Suppressor macrophage (primary cell): ENCODE measurements at regions not wholly inside any gene's neighbourhood (a gene's known extent, or its start where the extent isn't known, plus 50 kb on each side); places are given as distances from the start of the nearest gene placed in this dataset.
"Not testable (repeated sequence)": the region's sequence is repeated elsewhere in the genome, so short reads cannot be mapped to it uniquely, and the experiment has no call there.

Experiments
- DNase-seq, 4 experiments: peaks; one replicate each; pipeline ENCODE4 v3.0.0-alpha.2; 2020 to 2022

GRCh38 chr9:71587576-71588362, 180.5 kb downstream of the CEMIP2 start:
- no peak for DNase-seq

DNA sequence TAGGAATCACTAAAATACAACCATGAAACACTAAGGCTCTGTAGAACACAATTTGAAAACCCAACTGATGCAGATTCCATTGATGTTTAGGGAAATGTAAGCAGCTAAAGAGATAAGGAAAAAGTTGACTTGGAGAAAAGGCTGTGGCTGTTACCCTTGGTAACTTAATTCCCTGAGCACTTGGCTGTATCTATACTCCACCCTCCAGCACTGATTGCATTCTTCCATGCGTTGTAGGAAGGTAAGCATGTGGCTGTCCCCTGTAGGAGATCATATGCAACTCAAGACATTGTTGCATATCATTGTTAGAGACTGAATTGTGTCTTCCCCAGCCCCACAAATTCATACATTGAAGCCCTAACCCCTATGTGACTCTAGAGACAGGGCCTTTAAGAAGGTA, 184.5 kb downstream of the CEMIP2 start:
- DNase-seq = no peak

DNA sequence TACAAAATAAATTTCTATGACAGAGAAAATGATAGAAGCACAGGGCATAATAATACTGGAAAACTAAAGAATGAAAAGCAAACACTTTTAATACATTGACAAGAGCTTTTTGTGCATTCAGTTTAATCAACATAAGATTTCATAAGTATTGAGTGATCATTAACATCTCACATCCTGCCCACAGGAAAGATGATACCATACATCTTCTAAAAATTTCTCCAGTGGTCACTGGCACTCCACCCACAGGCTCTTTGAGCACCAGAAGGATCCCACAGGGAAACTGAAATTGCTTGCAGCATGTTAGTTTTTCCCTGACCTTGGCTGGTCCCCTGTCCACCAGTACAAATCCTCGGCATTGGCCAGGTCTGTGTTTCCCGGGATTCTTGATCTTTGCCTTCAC, 186.0 kb downstream of the CEMIP2 start:
- no peak for DNase-seq

- no peak for DNase-seq
Observed at GRCh38 chr9:71581101-71581500, 187.2 kb downstream of the CEMIP2 start.

GRCh38 chr9:71571186-71571585, 197.1 kb downstream of the CEMIP2 start:
- peak in 2 of 4 experiments; percentile 20 to 51 for DNase-seq

GRCh38 chr9:71567890-71568289, 200.4 kb downstream of the CEMIP2 start:
- DNase-seq = no peak

- DNase-seq = no peak
Observed at GRCh38 chr9:71562140-71562539, 206.2 kb downstream of the CEMIP2 start.

- no peak for DNase-seq
Observed at GRCh38 chr9:71557310-71557709, 211.0 kb downstream of the CEMIP2 start.

GRCh38 chr9:71552480-71552879, 215.8 kb downstream of the CEMIP2 start:
- DNase-seq = no peak

- DNase-seq = peak in 1 of 4 experiments; percentile 26
Observed at GRCh38 chr9:71549023-71549422, 219.3 kb downstream of the CEMIP2 start.

- no peak for DNase-seq
Observed at GRCh38 chr9:71544464-71544863, 223.8 kb downstream of the CEMIP2 start.

DNA sequence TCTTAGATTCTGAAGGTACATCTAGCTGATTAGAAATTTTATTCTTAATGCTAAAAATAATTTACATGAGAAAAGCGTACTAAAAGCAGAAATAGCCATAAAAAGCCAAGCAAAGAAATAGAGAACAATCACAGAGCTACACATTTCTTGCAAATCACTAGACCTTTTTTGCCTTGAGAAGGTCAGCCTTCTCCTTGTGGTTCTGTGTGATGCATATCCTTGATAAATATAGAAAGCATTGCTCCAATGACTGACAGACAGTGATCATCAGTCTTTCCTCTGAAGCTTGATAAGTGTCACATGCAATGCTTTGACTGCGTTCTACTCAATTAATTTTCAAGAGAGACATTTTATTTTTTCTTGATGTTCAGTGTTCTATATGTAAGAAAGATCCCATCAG, 226.9 kb downstream of the CEMIP2 start:
- no peak for DNase-seq

DNA sequence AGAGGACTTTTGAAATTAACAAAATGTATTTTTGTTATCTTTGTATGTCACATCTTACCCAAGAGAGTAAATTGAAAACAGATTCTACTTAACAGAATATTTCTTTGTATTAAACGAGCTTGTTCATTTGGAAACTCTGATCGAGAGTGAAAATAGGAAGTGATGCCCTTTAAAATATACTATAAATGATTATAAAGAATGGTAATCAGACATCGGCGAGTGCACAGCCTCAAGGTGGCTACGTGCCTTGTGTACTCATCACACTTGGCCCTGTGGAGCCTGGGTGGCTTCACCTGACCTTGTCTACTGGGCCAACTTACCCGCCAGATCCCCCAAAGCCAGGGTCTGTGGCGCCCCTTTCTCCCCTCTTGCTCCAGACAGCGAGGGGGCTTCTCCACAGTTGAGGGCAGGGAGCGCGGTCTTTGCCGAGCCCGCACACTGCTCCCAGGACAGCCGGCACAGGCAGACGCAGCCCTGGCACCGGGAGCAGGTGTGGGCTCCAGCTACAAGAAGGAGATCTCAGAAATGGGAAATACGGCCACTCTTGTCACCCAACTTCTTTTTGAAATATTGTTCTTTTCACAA, 243.2 kb downstream of the CEMIP2 start:
- no peak for DNase-seq

- DNase-seq = no peak
Observed at GRCh38 chr9:71524516-71524915, 243.8 kb downstream of the CEMIP2 start.

DNA sequence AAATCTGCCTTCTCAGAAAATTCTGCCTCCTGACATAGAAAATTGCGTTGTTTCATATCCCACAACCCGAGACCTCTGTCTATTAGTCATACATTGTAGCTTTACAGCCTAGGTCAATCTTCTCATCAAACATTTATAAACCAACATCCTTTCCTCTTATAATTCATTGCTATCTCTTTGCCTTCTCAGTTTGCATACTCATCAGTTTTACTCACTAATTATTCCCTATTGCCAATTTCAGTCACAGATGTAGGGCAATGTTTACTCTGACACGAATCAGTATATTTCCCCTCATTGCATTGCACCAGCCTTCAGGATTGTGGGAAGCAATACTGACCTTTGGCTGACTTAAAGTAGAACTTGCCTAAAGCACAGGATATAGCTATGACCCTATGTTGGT, 247.2 kb downstream of the CEMIP2 start:
- DNase-seq = no peak

DNA sequence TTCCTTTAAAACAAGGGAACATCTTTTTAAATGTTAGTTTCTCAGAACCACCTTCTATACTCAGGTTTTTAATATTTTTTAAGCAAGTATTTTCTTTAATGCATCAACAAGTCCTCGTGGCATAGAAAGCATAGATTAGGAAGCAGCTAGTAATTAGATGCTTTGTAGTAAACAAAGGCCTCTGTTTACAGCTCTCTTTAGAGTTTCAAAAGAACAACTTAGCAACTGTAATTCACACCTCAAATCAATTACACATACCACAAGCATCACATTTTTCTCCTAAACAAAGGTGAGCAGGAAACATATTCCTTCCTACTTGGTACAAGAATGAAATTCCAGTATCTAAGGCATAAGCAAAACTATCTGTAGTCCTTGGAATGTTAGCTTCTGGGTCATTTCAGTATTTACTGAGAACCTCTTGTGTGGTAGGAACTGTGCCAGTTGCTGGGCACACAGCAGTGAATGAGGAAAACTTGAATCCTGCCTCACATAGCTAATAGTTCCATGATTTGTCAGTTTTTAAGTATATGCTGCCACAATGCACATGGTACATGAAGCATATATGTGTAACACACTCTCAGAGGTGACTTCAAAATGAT, 249.1 kb downstream of the CEMIP2 start:
- no peak for DNase-seq

DNA sequence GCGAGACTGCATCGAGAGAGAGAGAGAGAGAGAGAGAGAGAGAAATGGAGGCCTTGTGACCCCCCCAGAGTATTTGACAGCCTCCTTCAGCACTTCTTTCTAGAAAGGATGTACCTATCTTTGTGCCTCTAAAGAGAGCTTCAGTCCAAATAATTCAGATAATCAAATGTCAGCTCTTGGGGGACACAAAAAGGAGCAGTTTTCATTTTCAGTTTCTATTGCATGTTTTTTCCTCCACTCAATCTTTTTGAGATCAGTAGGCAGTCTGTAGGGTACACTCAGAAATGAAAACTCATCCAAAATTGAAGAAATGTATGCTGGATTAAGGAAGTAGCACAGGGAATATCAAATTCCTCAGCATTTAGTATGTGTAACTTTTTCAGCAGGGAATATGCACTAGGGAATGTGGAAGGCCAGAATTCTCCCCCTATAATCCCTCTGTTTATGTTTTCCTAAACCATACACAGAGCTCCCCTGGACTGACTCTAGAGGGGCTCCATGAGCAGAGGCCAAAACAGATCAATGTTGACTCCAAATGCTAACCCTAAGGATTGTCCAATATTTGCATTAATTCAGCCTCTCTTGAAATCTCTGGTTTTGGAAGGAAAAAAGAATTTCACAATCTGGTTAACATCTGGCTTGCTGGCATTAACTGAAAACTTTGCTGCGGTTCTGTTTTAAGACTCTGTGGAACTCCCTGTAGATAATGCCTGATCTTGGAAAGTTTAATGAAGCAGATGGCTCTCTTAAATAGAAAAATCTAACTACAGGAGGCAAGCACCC, 250.1 kb downstream of the CEMIP2 start:
- DNase-seq = no peak

- no peak for DNase-seq
Observed at GRCh38 chr9:71515626-71516025, 252.7 kb downstream of the CEMIP2 start.

- no peak for DNase-seq
Observed at GRCh38 chr9:71515107-71515506, 253.2 kb downstream of the CEMIP2 start.

DNA sequence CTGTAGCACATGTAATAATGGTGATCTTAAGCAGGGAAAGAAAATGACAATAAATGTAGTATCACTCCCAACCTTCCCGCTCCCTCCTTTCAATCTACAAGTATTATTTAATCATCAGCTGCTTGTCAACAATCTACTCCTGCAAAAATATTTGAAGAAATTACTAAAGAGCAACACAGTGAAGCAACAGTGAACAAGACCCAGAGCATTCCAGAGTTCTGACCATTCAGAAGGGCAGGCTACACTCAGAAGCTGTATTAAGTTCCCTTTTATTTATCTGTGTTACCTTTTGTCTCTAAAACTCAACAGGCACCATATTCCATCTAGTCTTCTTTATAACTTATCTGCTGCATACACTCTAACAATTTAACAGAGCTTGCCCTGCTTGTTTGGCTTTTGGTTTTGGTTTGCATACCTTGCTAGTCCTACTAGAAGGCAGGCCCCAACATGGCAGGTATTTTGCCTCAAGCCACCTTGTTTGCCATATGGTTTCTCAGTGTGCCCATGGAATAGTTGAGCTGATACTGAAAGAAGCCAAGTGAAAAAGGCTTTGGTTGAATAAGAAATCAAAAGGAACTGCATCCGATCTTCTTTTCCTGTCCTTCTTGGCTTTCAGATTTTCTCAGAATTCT, 253.9 kb downstream of the CEMIP2 start:
- DNase-seq = no peak

DNA sequence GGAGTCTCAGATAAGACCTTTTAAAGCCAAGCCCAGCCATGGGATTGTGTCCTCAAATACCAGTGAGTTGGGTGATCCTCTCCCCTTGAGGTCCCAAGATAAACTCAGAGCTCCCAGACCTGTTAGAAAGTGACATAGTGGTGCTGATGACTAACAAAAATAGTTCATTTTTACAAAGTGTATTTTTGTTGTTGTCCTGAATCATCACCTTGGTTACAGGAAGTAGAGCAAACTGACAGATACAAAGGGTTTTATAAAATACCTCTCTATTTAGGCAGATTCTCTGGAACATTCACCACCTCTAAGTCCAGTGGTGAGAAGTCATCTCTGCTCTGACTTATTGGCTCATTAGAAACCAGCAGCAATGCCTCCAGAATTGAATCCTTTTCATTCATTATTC, 259.3 kb downstream of the CEMIP2 start:
- peak in 1 of 4 experiments; percentile 4 for DNase-seq

- DNase-seq = not testable (repeated sequence)
Observed at GRCh38 chr9:71508141-71508540, 260.2 kb downstream of the CEMIP2 start.

DNA sequence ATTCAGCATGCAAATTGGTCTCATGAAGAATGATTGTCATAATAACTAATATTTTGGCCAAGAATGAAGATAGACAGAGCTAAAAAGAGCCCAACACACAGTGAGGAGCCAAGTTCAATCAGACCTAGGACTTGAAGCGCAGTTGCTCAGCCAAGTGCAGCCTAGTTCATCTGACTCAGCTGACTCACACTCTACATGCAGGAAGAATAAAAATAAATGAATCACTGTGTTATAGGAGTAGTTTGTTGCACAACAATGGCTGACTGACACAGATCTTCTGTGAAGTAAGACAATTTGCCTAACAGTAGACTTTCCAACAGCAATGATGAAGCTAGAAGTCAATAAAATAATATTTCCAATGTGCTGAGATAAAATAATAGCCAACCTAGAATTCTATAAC, 261.5 kb downstream of the CEMIP2 start:
- peak; percentile 29 to 73 (median 70) for DNase-seq
